ENCODE measurements at regions not wholly inside any gene's neighbourhood (a gene's known extent, or its start where the extent isn't known, plus 50 kb on each side); places are given as distances from the start of the nearest gene placed in this dataset.

GRCh38 chr20:10985536-10985935 lies 311.7 kb upstream of the JAG1 start:
- TF ChIP-seq CTCF (IDR thresholded peaks at IDR 0.05) (no peak), POLR2A (IDR thresholded peaks at IDR 0.05) (no peak)
